NT2/D1 (cell line): ENCODE measurements at regions not wholly inside any gene's neighbourhood (a gene's known extent, or its start where the extent isn't known, plus 50 kb on each side); places are given as distances from the start of the nearest gene placed in this dataset.

Experiments
- DNase-seq: peaks from one replicate; pipeline ENCODE4 v3.0.0-alpha.2; 2011; ENCODE audit warnings: low read depth, low spot score
- H3K27me3 ChIP-seq: 2 replicates; pipeline ENCODE4 v1.6.0; 2011; ENCODE audit warnings: mild to moderate bottlenecking; ENCODE audit not compliant: insufficient read length, insufficient read depth
- H3K36me3 ChIP-seq: 2 replicates; pipeline ENCODE4 v1.6.1; 2011; ENCODE audit warnings: mild to moderate bottlenecking, low read length, mixed read lengths; ENCODE audit not compliant: insufficient read depth, insufficient read length
- H3K4me1 ChIP-seq: 2 replicates; pipeline ENCODE4 v1.5.1; 2011; ENCODE audit not compliant: insufficient read depth, insufficient read length
- H3K4me3 ChIP-seq: 2 replicates; pipeline ENCODE4 v1.5.1; 2011; ENCODE audit warnings: low read depth; ENCODE audit not compliant: insufficient read length
- H3K9ac ChIP-seq: 2 replicates; pipeline ENCODE4 v1.6.0; 2011; ENCODE audit warnings: low read depth; ENCODE audit not compliant: insufficient read length
- H3K9me3 ChIP-seq: 2 replicates; pipeline ENCODE4 v1.5.1; 2011; ENCODE audit warnings: mild to moderate bottlenecking, low read length; ENCODE audit not compliant: insufficient read depth
- SUZ12 ChIP-seq: IDR thresholded peaks from 2 replicates; pipeline ENCODE4 v1.6.1; 2011; ENCODE audit not compliant: insufficient read length, insufficient read depth; ENCODE audit errors: extremely low read depth
- YY1 ChIP-seq: IDR thresholded peaks from 2 replicates; pipeline ENCODE4 v1.6.1; 2011; ENCODE audit not compliant: insufficient read length, insufficient read depth
- ZNF274 ChIP-seq: IDR thresholded peaks from 2 replicates; pipeline ENCODE4 v1.6.1; 2011; ENCODE audit warnings: mild to moderate bottlenecking, low read depth, low read length

- H3K9me3 ChIP-seq, result no peaks in the 10 kb centered on the region
- no peak for DNase-seq
- TF ChIP-seq ZNF274 (no peak), YY1 (no peak), SUZ12 (no peak)
- H3K9ac ChIP-seq, result no peak overlapping the region
- H3K36me3 ChIP-seq, result no peaks in the 10 kb centered on the region
- H3K27me3 ChIP-seq, result no peaks in the 10 kb centered on the region
- H3K4me3 ChIP-seq, result no peak overlapping the region
- peaks cover 4% of the 10 kb centered on the region for H3K4me1 ChIP-seq
These were observed 178.9 kb downstream of the URI1 start for GRCh38 chr19:30120860-30121484.

- no peaks in the 10 kb centered on the region for H3K27me3 ChIP-seq
- peaks cover 4% of the 10 kb centered on the region for H3K4me1 ChIP-seq
- no peak for DNase-seq
- H3K4me3 ChIP-seq, result no peak overlapping the region
- no peaks in the 10 kb centered on the region for H3K36me3 ChIP-seq
- no peak overlapping the region for H3K9ac ChIP-seq
- TF ChIP-seq YY1 (no peak), SUZ12 (no peak), ZNF274 (no peak)
- no peaks in the 10 kb centered on the region for H3K9me3 ChIP-seq
These were observed 180.4 kb downstream of the URI1 start for GRCh38 chr19:30122431-30122830.

- Histone ChIP-seq H3K9me3 (no peaks in the 10 kb centered on the region), H3K27me3 (no peaks in the 10 kb centered on the region), H3K4me1 (peaks cover 4% of the 10 kb centered on the region), H3K9ac (no peak overlapping the region), H3K36me3 (no peaks in the 10 kb centered on the region), H3K4me3 (no peak overlapping the region)
- DNase-seq, result no peak
- no peak for TF ChIP-seq SUZ12
- TF ChIP-seq YY1, result no peak
- no peak for TF ChIP-seq ZNF274
These were observed 181.1 kb downstream of the URI1 start for GRCh38 chr19:30123119-30123518.

- H3K36me3 ChIP-seq, result no peaks in the 10 kb centered on the region
- H3K9me3 ChIP-seq, result no peaks in the 10 kb centered on the region
- H3K9ac ChIP-seq, result no peak overlapping the region
- peaks cover 4% of the 10 kb centered on the region for H3K4me1 ChIP-seq
- no peak overlapping the region for H3K4me3 ChIP-seq
- TF ChIP-seq SUZ12 (no peak), YY1 (no peak), ZNF274 (no peak)
- DNase-seq, result no peak
- H3K27me3 ChIP-seq, result no peaks in the 10 kb centered on the region
These were observed 181.6 kb downstream of the URI1 start for GRCh38 chr19:30123611-30124010.

GRCh38 chr19:30128211-30128610 is 186.2 kb downstream of the URI1 start:
- Histone ChIP-seq H3K27me3 (no peaks in the 10 kb centered on the region), H3K4me1 (peaks cover 16% of the 10 kb centered on the region), H3K36me3 (no peaks in the 10 kb centered on the region), H3K9me3 (no peaks in the 10 kb centered on the region), H3K9ac (no peak overlapping the region), H3K4me3 (no peak overlapping the region)
- TF ChIP-seq ZNF274, result no peak
- no peak for TF ChIP-seq SUZ12
- no peak for TF ChIP-seq YY1
- no peak for DNase-seq

DNA sequence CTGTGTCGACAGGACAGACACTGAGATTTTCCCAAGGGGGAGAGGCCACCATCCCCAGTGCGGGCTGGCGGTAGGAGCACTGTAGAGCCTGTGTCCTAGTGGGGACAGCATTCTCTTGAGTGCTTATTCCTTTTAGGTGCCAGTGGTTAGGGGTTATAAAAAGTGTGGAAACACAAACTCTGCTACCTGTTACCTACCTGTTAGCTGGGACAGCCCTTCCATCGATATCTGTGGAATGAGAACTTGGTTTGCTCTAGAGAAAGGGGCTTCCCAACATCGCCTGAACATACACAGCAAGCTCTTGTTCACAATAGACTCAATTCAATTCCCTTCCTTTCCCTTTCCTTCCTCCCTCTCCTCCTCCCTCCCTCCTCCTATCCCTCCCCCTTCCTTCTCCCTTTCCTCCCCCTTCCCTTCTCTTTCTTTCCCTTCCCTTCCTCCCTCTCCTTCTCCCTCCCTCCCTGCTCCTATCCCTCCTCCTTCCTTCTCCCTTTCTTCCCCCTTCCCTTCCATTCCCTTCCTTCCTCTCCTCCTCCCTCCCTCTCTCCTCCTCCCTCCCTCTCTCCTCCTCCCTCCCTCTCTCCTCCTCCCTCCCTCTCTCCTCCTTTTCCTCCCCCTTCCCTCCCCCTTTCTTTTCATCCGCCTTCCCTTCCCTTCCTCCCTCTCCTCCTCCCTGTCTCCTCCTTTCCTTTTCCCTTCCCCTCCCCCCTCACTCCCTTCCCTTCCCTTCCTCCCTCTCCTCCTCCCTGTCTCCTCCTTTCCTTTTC is 188.5 kb downstream of the URI1 start:
- Histone ChIP-seq H3K36me3 (no peaks in the 10 kb centered on the region), H3K9ac (no peak overlapping the region)
- TF ChIP-seq YY1 (no peak), SUZ12 (no peak), ZNF274 (no peak)

DNA sequence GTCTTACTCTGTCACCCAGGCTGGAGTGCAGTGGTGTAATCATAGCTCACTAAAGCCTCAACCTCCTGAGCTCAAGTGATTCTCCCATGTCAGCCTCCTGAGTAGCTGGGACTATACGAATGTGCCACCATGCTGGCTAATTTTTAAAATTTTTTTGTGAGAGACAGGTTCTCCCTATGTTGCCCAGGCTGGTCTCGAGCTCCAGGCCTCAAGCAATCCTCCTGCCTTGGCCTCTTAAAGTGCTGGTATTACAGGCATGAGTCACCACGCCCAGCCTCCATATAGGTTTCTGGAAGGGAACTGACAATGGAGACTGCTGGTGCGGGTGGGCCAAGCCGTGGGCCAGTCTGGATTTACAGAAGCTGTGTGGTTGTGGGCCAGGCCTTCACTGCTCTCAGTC is 189.2 kb downstream of the URI1 start:
- Histone ChIP-seq H3K9ac (no peak overlapping the region), H3K4me1 (peaks cover 12% of the 10 kb centered on the region), H3K36me3 (no peaks in the 10 kb centered on the region), H3K27me3 (peaks cover 3% of the 10 kb centered on the region), H3K4me3 (no peak overlapping the region), H3K9me3 (no peaks in the 10 kb centered on the region)
- no peak for TF ChIP-seq ZNF274
- TF ChIP-seq SUZ12, result no peak
- no peak for TF ChIP-seq YY1
- DNase-seq, result no peak

More for the DNA sequence above, 188.5 kb downstream of the URI1 start:
- DNase-seq, result no peak
- Histone ChIP-seq H3K9me3 (no peaks in the 10 kb centered on the region), H3K4me3 (no peak overlapping the region), H3K27me3 (peaks cover 3% of the 10 kb centered on the region), H3K4me1 (peaks cover 12% of the 10 kb centered on the region)
